ENCODE measurements at regions not wholly inside any gene's neighbourhood (a gene's known extent, or its start where the extent isn't known, plus 50 kb on each side); places are given as distances from the start of the nearest gene placed in this dataset.
A peak's percentile ranks its signal among the peaks of the same experiment; 100 is the strongest.

DNA sequence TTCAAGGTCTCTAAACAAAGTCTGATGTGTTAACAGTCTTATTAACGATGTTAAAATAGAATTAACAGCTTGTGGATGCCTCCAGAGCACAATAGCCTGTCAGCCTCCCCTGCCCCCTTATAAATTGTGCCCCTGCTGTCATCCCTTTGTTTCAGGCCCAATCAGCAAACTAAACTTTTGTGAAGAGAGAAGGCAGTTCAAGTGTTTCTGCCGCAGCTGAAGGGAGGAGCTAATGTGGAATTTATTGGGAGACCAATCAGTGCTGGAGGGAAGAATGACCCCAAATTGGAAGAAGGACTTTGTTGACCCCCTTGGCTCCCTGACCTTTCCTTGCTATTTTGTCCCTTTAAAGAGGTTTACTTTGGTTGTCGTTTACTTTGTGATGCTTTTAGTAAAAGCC lies 160.5 kb downstream of the TM9SF2 start:
- H3K36me3 ChIP-seq (ENCODE audit: insufficient read depth, low read length) = no peaks in the 10 kb centered on the region
- no peak overlapping the region for H3K9ac ChIP-seq (ENCODE audit: low read depth, low read length)
- 7% methylated on average over 2 of the region's 3 CpGs for WGBS
- H3K9me3 ChIP-seq (ENCODE audit: insufficient read depth, low read depth, low read length) = no peaks in the 10 kb centered on the region
- peak overlapping the region; percentile 96 for H3K27ac ChIP-seq (ENCODE audit: low read depth, low read length)
- H3K4me1 ChIP-seq (ENCODE audit: insufficient read depth, low read length) = peaks cover 68% of the 10 kb centered on the region
- H3K4me3 ChIP-seq (ENCODE audit: low read length) = no peak overlapping the region
- H3K27me3 ChIP-seq (ENCODE audit: insufficient read depth, low read length) = no peaks in the 10 kb centered on the region

DNA sequence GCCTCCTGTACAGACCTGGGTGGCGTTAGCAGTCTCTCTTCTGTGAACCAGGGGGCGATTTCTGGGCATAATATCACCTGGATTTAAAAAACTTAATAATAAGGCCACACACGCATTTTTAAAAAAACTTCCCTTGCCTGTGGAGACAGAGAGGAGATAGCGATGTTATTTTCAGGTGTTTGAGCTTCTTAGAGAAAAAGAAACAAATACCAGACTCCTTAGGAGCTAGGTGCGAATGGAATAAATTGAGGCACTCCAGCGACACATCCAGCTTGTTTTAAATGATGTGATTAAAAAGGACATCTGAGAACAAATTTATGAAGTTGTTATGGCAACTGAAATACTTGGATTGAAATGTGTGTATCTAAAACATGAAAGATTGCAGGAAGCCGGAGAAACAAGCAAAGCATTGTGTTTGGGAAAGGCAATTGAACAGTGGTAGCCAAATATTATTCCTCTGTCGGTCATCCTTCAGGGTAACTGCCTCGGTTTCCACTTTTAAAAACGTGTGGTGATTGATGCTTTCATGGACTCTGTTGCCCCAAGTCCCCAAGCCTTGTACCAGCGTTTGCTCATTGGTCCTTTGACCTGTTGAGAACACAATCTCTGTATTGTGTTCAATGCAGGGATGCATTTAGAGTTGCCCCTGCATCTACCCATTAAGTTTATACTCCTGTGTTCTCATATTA lies 158.7 kb downstream of the TM9SF2 start:
- H3K36me3 ChIP-seq (ENCODE audit: insufficient read depth, low read length) = no peaks in the 10 kb centered on the region
- H3K4me3 ChIP-seq (ENCODE audit: low read length) = no peak overlapping the region
- peak overlapping the region; percentile 41; the same call in 1 of the 2 replicates for H3K9ac ChIP-seq (ENCODE audit: low read depth, low read length)
- H3K27ac ChIP-seq (ENCODE audit: low read depth, low read length) = peak overlapping the region; percentile 96
- peaks cover 72% of the 10 kb centered on the region for H3K4me1 ChIP-seq (ENCODE audit: insufficient read depth, low read length)
- H3K27me3 ChIP-seq (ENCODE audit: insufficient read depth, low read length) = no peaks in the 10 kb centered on the region
- H3K9me3 ChIP-seq (ENCODE audit: insufficient read depth, low read depth, low read length) = no peaks in the 10 kb centered on the region
- 42% methylated on average over 11 of the region's 11 CpGs for WGBS

DNA sequence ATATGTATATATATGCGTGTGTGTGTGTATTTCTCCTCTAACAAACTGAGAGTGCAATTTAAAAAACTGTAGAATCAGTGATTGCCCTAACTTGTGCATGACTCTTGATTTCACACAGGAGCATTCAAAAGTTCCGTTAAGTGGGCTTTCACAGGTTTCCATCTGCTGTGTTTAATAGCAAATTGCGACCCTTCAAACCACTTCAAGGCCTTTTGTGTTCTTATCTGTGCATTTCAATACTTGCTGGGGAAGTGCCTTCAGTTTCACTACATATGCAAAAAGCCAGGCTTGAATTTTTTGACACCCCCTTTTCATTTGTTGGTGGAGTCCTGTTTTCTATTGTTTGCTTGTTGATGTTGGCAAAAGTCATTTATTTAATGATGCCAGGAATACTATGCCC lies 158.0 kb downstream of the TM9SF2 start:
- WGBS = under 1% methylated on average over 3 of the region's 3 CpGs
- H3K36me3 ChIP-seq (ENCODE audit: insufficient read depth, low read length) = no peaks in the 10 kb centered on the region
- H3K4me3 ChIP-seq (ENCODE audit: low read length) = peak overlapping the region; percentile 44
- no peaks in the 10 kb centered on the region for H3K9me3 ChIP-seq (ENCODE audit: insufficient read depth, low read depth, low read length)
- peaks cover 72% of the 10 kb centered on the region for H3K4me1 ChIP-seq (ENCODE audit: insufficient read depth, low read length)
- peak overlapping the region; percentile 72; the same call in 1 of the 2 replicates for H3K9ac ChIP-seq (ENCODE audit: low read depth, low read length)
- H3K27ac ChIP-seq (ENCODE audit: low read depth, low read length) = peak overlapping the region; percentile 96
- H3K27me3 ChIP-seq (ENCODE audit: insufficient read depth, low read length) = no peaks in the 10 kb centered on the region

DNA sequence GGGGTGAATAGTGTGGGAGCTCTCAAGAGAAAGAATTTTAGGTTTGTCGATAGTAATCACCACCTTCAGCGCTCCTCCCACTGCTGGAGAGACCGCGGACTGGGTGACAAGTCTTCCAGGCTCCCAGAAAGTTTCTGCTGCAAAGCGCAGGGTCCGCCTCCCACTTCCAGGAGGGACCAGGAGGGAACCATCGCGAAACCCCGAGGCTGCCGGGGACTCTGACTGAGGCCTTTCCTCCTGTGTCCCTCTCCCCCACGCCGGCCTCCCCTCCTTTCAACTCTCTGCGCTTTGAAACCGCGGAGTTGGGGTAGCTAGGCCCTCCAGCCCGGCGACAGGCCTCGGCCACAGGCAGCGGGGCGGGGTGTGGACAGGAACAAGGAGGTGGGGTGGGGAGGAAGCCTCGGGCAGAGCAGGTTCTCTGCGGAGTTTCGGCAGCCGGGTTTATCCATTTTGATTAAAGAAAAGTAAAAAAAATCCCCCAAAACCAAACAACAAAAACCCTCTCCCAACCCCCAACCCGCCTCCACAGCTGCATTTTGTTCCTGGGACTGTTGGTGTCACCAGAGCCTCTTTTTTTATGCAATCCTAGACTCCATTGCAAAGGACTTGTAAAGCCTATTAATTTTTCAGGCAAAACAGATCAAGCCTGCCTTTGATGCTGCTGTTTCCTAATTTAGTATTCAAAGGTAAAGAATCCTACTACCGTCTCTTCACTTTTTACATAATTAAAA lies 157.2 kb downstream of the TM9SF2 start:
- Histone ChIP-seq H3K27ac (ENCODE audit: low read depth, low read length) (peak overlapping the region; percentile 96), H3K9me3 (ENCODE audit: insufficient read depth, low read depth, low read length) (no peaks in the 10 kb centered on the region), H3K27me3 (ENCODE audit: insufficient read depth, low read length) (no peaks in the 10 kb centered on the region), H3K9ac (ENCODE audit: low read depth, low read length) (peak overlapping the region; percentile 72), H3K4me1 (ENCODE audit: insufficient read depth, low read length) (peaks cover 68% of the 10 kb centered on the region), H3K36me3 (ENCODE audit: insufficient read depth, low read length) (no peaks in the 10 kb centered on the region), H3K4me3 (ENCODE audit: low read length) (peak overlapping the region; percentile 44)
- 5% methylated on average over 25 of the region's 26 CpGs for WGBS

DNA sequence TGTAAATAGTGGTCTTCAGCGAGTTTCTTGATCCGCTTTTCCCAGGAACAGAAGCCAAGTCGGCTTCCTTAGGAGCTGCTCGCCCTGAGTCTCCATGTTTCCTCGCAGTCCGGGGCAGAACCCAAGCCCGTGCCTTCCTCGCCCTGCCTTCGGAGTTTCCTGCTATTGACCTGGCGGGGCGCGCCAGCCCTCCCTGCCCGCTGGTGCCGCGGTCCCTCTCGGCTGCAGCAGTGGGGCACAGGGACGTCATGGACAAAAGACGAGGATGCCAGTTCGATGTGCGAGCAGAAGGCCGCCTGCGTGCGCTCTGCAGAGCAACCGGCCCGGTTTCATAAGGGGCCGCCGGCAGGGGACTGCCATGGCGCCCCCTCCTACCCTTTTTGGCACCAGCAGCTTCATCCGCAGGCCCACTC lies 156.6 kb downstream of the TM9SF2 start:
- 10% methylated on average over 29 of the region's 29 CpGs for WGBS
- peak overlapping the region; percentile 96 for H3K27ac ChIP-seq (ENCODE audit: low read depth, low read length)
- H3K9me3 ChIP-seq (ENCODE audit: insufficient read depth, low read depth, low read length) = no peaks in the 10 kb centered on the region
- peaks cover 62% of the 10 kb centered on the region for H3K4me1 ChIP-seq (ENCODE audit: insufficient read depth, low read length)
- no peaks in the 10 kb centered on the region for H3K36me3 ChIP-seq (ENCODE audit: insufficient read depth, low read length)
- peak overlapping the region; percentile 44 for H3K4me3 ChIP-seq (ENCODE audit: low read length)
- peak overlapping the region; percentile 72 for H3K9ac ChIP-seq (ENCODE audit: low read depth, low read length)
- H3K27me3 ChIP-seq (ENCODE audit: insufficient read depth, low read length) = no peaks in the 10 kb centered on the region

DNA sequence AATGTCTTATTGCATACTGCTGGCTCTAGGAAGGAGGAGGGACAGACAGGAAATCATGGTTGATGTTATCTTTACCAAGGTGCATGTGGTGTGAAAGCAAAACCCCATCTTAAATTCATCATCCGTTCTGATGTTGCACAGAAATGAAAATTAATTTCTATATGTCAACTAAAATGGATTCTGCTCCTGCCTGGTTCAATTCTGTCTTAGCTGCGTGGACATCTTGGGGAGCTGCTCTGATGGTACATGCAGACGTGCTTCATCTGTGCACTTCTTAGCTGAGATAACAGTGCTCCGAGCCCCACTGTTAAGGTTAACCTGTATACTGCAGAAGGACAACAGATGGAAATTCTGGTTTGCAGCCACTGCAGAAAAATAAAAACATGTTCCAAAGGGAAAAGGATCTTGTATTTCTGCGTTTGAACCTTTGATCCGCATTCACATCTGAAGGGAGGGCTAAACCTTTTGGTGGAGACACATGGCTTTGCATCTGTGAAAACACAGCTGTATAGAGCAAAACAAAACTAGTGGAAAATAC lies 155.6 kb downstream of the TM9SF2 start:
- H3K27ac ChIP-seq (ENCODE audit: low read depth, low read length) = peak overlapping the region; percentile 46; the same call in 1 of the 2 replicates
- no peak overlapping the region for H3K4me3 ChIP-seq (ENCODE audit: low read length)
- no peaks in the 10 kb centered on the region for H3K27me3 ChIP-seq (ENCODE audit: insufficient read depth, low read length)
- H3K9me3 ChIP-seq (ENCODE audit: insufficient read depth, low read depth, low read length) = no peaks in the 10 kb centered on the region
- 63% methylated on average over 5 of the region's 6 CpGs for WGBS
- no peaks in the 10 kb centered on the region for H3K36me3 ChIP-seq (ENCODE audit: insufficient read depth, low read length)
- no peak overlapping the region; the same call in 1 of the 2 replicates for H3K9ac ChIP-seq (ENCODE audit: low read depth, low read length)
- H3K4me1 ChIP-seq (ENCODE audit: insufficient read depth, low read length) = peaks cover 53% of the 10 kb centered on the region

DNA sequence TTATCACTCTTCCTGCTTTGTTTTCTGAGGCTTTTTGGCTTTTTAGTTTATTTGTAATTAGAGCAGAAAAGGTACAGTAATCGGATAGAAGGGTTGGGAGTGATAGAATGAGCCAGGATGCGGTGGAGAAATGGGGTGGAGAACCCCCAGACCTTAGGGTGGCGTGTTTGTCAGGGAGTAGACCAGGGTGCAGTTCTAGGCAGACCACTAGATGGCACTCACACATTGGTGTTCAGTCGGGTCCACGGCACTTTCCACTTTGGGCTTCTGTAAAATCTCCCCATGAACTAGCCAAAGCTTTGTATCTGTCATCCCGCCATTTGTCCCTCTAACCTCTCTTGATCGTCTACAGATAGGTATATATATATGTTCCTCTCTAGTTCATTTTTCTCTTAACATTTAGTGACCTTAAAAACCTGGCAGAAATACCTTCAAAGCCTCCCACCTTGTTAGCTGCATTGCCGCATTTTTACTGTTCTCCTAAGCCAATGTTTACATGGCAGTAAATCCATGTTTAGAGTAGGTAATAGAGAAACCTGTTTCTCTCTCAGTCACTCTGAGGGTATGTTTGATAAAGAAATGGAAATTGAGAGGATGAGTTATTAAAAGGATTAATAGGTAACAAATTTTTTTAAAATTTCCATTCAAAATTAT lies 154.9 kb downstream of the TM9SF2 start:
- H3K27ac ChIP-seq (ENCODE audit: low read depth, low read length) = peak overlapping the region; percentile 46
- H3K27me3 ChIP-seq (ENCODE audit: insufficient read depth, low read length) = no peaks in the 10 kb centered on the region
- H3K4me1 ChIP-seq (ENCODE audit: insufficient read depth, low read length) = peaks cover 47% of the 10 kb centered on the region
- no peak overlapping the region; the same call in 1 of the 2 replicates for H3K4me3 ChIP-seq (ENCODE audit: low read length)
- WGBS = 17% methylated on average over 7 of the region's 8 CpGs
- no peaks in the 10 kb centered on the region for H3K9me3 ChIP-seq (ENCODE audit: insufficient read depth, low read depth, low read length)
- no peak overlapping the region for H3K9ac ChIP-seq (ENCODE audit: low read depth, low read length)
- H3K36me3 ChIP-seq (ENCODE audit: insufficient read depth, low read length) = no peaks in the 10 kb centered on the region

DNA sequence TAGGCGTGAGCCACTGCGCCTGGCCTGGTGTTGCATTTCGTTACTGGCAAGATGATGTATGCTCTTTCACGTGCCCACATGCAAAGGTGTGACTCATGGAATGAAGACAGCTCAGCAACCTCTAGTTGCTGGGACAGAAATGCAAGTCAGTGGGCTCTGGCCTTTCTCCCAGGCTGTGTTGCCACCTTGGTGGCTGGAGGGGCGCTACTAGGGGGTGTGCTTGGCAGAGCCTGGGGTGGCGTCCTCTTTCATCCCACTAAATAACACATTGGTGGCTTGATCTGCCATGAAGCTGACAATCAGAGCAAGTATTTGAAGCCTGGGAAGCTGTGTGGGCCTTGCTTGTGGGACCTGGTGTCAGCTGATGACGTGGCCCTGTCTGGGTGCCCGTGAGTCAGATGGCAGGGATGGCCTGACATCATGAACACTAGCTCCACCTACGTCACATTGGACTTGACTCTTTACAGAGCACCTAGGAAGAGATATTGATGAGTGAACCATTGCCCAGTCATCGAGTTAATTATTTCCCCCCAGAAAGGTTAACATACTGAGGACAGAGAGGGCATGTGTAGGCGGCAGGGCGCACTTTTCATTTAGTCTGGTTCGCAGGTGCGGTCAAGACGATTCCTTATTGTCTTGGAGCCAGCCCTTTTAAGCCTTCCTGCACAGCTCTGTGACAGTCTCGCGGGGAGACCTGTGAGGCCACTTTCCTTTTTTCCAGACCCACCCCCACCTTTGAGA lies 154.2 kb downstream of the TM9SF2 start:
- 81% methylated on average over 17 of the region's 17 CpGs for WGBS
- H3K27ac ChIP-seq (ENCODE audit: low read depth, low read length) = no peak overlapping the region
- H3K4me3 ChIP-seq (ENCODE audit: low read length) = no peak overlapping the region
- no peaks in the 10 kb centered on the region for H3K36me3 ChIP-seq (ENCODE audit: insufficient read depth, low read length)
- peaks cover 40% of the 10 kb centered on the region for H3K4me1 ChIP-seq (ENCODE audit: insufficient read depth, low read length)
- H3K9me3 ChIP-seq (ENCODE audit: insufficient read depth, low read depth, low read length) = no peaks in the 10 kb centered on the region
- H3K27me3 ChIP-seq (ENCODE audit: insufficient read depth, low read length) = no peaks in the 10 kb centered on the region
- no peak overlapping the region for H3K9ac ChIP-seq (ENCODE audit: low read depth, low read length)

DNA sequence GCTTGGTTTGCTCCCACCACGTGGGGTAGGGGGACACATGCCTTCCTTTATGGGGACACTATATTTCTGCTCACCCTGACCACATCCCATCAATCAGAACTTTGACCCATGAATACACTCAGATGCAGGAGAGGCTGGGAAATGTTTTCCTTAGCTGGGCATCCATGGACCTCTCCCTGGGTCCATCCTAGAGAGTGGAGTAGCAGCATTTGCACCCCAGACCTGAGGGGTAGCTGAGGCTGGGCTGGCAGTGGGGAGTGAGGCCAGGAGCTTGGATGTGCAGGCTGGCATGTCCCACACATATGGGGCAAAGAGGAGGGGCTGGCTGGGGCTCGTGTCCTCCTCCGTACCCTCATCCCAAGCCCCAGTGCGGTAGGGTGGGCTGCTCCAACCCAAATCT lies 152.8 kb downstream of the TM9SF2 start:
- H3K27ac ChIP-seq (ENCODE audit: low read depth, low read length) = no peak overlapping the region
- no peak overlapping the region for H3K4me3 ChIP-seq (ENCODE audit: low read length)
- WGBS = 93% methylated on average over 4 of the region's 4 CpGs

DNA sequence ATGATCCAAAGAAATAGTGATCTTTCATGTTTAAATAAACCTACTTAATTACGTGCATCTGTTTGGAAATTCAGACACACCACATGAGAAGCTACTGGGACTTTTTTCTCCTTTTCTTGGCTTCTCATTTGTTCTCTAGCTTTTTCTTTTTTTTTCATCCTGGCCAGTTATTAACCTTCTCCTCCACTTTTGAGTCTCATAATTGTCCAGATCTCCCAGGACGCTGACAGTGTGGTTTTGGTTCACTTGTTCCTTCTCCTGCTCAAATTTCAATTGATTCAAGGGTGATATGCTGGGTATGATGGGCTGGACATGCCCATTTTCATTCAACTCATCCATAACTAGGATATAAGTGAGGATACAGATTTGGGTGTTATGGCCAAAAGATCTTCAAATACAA lies 152.3 kb downstream of the TM9SF2 start:
- Histone ChIP-seq H3K9me3 (ENCODE audit: insufficient read depth, low read depth, low read length) (no peaks in the 10 kb centered on the region), H3K4me1 (ENCODE audit: insufficient read depth, low read length) (peaks cover 27% of the 10 kb centered on the region), H3K36me3 (ENCODE audit: insufficient read depth, low read length) (no peaks in the 10 kb centered on the region), H3K4me3 (ENCODE audit: low read length) (no peak overlapping the region), H3K9ac (ENCODE audit: low read depth, low read length) (no peak overlapping the region), H3K27ac (ENCODE audit: low read depth, low read length) (no peak overlapping the region), H3K27me3 (ENCODE audit: insufficient read depth, low read length) (no peaks in the 10 kb centered on the region)
- WGBS = 97% methylated on average over 1 of the region's 2 CpGs

More for the DNA sequence above, 152.8 kb downstream of the TM9SF2 start:
- H3K9ac ChIP-seq (ENCODE audit: low read depth, low read length) = no peak overlapping the region
- H3K4me1 ChIP-seq (ENCODE audit: insufficient read depth, low read length) = peaks cover 28% of the 10 kb centered on the region
- H3K9me3 ChIP-seq (ENCODE audit: insufficient read depth, low read depth, low read length) = no peaks in the 10 kb centered on the region
- H3K27me3 ChIP-seq (ENCODE audit: insufficient read depth, low read length) = no peaks in the 10 kb centered on the region
- no peaks in the 10 kb centered on the region for H3K36me3 ChIP-seq (ENCODE audit: insufficient read depth, low read length)

All from HUES64 (cell line).